ENCODE measurements at regions not wholly inside any gene's neighbourhood (a gene's known extent, or its start where the extent isn't known, plus 50 kb on each side); places are given as distances from the start of the nearest gene placed in this dataset.
"Not testable (repeated sequence)": the region's sequence is repeated elsewhere in the genome, so short reads cannot be mapped to it uniquely, and the experiment has no call there.

DNA sequence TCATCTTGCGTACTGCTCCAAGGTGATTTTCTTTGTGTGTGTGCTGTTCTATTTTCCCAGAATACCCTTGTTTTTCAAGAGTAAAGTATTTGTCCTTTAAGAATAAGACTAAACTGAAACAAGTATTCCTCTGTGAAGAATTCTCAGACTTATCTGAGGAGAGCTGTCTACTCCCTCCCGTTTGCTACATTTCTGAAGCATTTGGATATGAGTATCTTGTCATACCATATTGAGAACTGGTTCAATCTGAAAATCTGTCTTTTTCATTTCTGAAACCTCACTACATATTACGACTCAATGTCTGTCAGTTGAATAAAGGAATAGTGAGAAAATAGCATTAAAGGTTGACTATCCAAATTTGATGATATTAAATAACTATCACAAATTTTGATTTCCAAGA is 159.4 kb downstream of the PMAIP1 start:
- no peak for DNase-seq

DNA sequence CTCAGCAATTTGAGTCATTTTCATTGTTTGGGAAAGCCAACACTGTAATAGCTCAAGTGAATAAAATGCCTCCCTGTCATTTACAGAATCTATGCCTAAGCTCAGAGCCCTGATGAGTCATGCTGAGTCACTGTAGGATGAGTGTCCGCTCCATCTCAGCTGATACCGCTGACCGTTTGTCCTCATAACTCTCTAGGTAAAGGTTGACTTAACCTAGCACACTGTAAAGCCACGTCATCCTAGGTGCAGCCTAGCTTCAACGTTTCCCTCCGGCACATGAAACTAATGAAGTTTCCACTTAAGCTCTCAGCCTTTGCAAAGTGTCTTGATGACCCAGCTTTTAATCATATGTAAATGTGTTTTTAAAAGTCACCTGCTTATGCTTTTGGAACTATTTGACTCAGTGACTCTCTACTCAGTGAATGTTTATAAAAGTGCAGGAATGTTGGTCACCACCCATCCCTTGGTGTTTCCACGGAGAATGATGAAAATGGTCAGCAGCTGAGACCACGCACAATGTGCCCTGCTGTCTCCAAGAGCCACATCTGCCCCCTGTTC is 154.0 kb downstream of the PMAIP1 start:
- DNase-seq, result no peak

DNA sequence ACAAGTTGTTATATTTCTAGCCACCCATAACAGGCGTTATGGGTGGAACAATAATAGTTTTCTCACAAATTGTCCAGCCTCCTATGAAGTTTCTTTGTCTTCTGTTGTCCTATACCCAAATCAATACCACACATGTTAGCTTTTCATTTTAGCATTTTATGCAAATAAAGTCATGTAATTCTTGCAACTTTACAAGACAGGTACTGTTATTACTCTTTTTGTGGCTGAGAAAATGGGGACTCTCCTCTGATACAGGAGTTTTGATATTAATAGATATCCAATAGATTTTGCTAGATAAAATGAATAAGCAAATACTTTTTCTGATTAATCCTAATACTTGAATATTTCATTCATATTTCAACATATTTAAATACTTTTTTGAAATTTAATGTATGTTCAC is 151.0 kb downstream of the PMAIP1 start:
- DNase-seq, result no peak

DNA sequence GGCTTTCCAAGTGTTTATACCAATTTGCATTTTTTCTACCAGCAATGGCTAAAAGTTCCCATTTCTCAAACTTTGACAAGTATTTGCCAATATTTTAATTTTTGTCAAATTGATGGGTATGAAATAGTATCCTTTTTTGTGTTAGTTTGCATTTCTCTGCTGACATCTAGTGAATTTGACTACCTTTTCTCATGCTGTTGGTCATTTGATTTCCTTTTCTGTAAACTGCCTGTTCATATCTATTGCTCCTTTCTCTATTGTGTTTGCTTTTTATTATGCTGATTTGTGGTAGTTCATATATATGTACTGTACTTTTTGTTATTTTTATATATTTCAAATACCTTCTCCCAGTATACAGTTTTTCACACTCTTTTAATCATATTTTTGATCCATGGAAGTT is 149.4 kb downstream of the PMAIP1 start:
- DNase-seq, result no peak

DNA sequence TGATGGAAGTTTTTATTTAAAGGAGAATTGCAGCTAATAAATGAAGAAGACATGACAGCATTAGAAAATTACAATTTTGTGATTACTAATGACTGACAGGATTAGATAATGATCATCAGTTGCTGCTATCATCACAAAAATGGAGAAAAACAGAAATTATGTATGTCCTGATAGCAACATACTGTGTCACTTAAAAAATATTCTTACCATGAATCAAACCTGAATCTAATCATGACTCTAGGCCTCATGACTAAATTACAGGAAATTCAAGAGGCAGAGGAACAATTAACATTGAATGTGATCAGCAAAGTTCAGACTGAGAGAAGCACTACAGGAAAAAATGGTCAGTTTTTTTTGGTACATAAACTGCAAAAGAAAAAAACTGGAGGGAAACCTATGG is 147.8 kb downstream of the PMAIP1 start:
- DNase-seq, result no peak

DNA sequence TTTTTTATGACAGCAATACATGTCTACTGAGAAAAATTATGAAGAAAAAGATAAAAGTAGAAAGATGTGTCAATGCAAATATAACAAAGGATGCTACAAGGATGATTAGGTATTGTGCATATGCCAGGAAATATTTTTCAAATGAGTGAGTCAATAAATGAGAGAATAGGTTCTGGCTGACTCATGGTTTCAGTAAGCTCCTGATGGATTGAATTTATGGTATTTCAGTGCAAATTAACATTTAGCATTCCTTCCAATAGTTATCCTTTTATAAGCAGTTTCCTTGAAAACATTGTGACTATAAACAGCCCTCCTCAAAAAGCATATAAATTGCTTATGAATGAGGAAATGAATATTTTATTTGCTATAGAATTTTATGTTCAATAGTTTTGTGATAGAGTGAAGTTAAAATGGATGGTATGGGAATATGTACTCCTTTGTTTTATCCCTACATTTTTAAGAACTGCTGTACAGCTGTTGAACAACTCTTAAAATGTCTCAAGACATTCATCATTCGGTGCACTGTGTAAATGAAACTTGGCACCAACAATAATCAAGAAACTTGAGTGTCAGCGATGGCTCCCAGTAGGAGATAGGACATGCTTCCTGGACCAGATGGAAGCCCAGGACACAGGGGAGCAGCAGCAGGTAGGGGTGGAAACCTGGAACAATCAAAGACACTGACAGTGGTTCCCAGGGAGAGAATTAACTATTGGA is 144.7 kb downstream of the PMAIP1 start:
- no peak for DNase-seq

DNA sequence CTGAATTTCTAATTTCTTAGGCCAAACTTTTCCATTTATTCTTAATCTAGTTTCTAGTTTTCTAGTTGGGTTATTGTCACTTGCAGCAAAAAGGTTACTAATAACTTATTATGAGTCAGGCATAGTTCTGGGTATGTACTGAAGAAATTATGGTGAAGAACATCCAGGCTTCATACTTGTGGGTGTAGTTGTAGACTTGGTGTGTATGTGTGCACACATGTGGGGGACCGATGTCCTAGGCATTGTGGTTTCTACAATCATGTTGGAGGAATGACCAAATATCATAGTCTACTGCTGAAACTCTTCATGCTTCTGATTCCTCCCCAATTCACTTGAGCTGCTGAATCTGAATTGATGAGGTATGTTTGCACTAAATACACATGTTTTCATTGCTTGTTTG is 141.2 kb downstream of the PMAIP1 start:
- DNase-seq, result no peak

DNA sequence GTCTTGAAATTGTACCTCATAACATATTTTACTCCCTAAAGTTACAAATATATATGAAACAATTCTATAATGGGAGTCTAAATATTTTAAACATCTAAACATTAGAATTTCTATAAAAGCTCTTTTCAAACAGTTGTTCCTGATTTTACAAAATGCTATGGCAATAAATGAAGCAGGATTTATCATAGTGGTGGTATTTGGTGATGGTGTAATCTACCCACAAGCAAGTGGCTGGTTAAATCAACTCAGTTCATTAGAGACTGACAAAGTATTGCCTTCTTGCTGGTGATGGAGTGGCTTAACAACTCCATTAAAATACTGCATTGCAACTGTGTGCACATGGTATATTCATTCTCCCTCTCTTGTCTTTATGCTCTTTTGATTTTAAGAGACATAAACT is 138.9 kb downstream of the PMAIP1 start:
- no peak for DNase-seq

DNA sequence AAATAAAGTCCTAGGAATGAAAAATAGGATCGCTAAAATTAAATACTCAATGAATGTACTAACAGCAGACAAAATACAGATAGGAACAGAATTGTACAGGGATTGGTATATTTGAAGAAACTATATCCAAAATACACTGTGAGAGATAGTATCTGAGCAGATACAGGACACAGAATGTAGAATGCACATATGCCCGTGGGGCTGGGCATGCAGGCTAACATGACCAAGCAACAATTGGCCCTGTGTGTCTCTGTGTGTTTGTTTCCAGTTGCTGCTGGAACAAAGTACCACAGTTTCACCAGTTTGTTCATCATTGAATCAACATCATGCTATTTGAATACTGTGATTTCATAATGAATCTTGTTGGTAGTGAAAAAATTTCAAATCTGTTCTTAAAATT is 127.6 kb downstream of the PMAIP1 start:
- no peak for DNase-seq

DNA sequence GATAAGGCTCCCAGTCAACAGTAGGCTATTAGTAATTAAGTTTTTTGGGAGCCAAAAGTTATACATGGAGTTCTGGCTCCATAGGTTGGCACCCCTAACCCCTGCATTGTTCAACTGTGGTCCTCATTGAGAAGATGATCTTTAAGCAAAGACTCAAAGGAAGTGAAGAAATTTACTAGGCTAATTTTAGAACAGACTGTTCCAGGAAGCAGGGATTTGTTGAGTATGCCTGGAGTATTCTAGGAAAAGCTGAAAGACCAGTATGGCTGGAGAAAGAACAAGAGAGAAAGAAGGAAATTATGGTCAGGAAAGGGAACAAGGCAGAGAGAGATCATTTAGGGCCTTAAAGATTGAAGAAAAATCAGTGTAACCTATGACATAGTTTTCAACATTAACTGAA is 125.1 kb downstream of the PMAIP1 start:
- no peak for DNase-seq

DNA sequence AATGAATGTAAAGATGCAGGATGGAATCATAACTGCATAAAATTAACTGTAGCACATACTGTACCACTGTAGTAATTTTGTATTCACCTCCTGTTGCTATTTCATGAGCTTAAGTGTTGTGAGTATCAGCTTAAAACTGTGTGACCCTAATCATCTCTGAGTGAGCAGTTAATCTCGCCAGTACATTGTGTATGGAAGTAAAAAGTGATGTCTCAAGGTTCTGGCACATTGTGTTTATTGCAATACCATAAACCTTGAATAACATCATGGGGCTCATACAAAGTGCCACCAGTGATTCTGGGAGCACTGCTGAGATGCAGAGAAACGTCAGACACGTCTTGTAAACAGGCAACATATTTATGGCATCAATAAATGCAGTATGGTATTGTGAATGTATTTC is 124.5 kb downstream of the PMAIP1 start:
- no peak for DNase-seq

DNA sequence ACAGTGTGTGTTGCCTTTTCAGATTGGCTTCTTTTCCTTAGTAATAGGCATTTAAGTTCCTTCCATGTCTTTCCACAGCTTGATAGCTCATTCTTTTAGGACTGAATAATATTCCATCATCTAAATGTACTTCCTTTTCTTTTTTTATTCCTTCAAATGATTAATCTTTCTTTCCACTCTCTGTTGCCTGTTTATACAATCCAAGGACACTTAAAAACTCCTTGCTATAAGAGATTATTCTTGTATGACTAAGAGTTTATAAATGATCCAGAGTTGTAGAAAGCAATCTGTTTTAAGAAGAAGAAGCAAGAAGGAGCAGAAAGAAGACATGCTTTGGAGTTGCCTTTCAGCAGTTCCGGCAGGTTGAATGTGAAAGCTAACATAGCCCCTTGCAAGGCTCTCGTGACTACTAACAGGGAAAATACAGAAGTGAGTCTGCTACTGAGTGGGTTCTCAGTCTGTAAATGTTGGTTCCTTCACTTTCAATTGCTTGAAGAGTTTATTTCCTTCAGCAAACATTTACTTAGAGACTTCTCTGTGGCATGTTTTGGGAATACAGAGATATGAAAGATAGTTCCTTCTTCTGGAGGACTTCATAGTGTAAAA is 123.0 kb downstream of the PMAIP1 start:
- no peak for DNase-seq

DNA sequence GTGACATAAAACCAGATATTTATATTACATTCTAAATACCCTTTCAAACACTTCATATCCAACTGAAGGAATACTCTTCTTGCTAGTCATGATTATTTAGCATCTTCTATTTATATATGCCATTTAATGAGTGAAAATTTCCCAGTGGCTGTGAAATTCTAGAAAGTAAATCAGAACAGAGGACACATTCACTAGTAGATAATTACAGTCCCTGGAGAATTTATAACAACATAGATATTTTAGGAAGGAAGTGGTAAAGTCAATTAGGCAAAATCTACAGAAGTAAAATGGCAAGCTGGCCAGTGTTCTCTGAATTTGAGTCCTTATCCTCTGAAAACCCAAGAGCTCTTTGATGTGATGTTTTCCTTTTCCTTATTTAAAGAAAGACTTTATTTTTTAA is 121.8 kb downstream of the PMAIP1 start:
- no peak for DNase-seq

DNA sequence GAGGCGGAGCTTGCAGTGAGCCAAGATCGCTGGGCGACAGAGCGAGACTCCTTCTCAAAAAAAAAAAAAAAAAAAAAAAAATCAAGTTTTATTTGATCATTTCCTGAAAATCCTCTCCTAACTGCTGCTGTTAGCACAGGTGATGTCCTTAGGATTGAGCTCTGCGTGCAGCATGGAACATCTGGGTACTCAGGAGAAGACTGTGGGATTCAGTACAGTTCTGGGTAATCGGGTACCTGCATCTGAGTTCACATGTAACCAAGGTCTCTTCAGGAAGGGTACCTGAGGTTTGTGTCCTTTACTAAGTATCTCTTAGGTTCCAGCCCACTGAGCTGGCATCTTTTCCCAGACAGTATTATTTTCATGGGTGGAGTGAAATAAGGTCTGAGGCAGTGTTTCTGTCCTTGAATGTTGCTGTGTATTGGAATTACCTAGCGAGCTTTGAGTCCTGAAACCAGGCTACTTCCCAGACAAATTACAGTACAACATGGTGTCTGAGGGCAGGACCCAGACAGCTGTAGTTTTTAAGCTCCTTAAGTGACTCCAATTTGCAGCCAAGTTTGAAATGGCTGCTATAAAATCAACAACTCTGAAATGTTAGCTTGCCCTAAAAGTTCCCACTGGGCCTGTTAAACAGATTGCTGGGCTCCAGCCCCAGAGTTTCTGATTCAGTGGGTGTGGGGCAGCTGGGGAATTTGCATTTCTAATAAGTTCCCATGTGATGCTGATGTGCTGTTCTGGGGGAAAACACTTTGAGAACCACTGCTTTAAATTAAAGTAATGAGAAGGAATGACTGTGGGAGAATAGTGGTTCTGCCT is 120.5 kb downstream of the PMAIP1 start:
- no peak for DNase-seq

DNA sequence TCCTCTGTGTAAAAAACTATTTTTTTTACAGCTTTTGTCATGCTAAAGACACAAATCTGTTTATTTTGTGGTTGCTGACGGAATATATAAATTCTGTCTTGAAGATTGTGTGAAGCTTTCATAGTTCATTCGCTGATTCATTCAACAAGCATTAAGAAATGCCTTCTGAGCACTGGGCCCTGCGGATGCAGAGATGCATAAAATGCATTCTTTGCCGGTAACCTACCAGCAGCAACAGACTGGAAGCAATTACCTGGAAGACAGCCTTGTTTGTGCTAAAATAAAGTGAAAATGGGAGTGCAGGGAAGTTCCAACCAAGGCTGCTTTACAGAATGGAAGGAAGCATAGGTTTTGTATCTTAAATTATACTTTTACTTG is 119.7 kb downstream of the PMAIP1 start:
- DNase-seq, result no peak

DNA sequence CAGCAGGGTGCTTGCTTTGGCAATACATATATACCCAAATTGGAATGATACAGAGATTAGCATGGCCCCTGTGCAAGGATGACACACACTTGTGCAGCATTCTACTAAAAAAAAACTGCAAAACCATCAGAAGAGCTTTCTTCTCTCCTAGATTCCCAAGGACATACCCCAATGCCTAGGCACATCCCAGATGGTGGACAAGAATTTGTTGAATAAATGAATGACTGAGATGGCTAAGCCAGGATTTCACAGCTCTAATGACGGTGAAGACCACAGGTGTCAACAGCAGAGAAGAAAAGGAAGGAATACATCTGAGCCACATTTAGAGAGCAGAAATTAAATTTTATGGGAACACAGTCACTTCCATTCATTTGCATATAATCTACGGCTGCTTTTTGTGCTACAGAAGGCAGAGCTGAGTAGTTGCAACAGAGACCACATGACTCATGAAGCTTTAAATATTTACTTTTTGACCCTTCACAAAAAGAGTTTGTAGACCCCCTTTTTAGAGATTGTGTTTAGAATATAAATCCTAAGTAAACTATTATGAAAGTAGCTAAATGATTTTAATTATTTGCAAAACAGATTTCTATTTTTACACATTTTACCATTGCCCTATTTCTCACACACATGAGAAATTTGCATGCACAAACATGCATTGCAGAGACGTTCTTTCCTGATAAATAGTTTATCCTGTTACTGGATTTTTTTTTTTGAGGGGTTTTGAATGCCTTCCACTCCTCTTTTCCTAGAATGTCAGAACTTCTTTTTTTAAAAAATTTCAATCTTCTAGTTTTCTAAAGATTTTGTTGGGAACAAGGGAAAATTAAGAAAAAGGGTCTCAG is 119.0 kb downstream of the PMAIP1 start:
- DNase-seq, result no peak

DNA sequence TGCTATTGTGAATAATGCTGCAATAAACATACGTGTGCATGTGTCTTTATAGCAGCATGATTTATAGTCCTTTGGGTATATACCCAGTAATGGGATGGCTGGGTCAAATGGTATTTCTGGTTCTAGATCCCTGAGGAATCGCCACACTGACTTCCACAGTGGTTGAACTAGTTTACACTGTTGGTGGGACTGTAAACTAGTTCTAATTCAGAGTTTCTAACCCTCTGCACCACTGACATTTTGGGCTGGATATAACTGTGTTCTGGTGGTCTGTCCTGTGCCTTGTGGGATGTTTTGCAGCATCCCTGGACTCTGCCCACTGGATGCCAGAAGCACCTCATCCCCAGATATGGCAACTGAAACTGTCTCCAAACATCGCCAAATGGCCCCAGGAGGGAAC is 118.3 kb downstream of the PMAIP1 start:
- not testable (repeated sequence) for DNase-seq

DNA sequence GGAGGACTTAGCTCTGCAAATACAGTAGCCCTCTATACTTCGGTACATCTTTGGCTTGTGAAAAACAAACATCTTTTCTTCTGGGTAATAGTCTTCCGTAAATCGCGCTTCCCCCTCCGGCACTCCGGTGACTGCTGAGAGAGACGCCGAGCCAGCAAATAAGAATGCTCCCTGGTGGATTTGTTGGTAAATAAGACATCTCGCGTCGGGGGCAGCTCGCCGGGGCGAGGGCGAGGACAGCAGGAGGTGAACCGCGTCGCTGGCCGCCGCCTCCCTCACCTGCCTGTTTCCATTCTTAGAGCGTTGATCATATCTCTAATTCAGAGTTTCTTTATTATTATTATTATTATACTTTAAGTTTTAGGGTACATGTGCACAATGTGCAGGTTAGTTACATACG is 117.6 kb downstream of the PMAIP1 start:
- no peak for DNase-seq

DNA sequence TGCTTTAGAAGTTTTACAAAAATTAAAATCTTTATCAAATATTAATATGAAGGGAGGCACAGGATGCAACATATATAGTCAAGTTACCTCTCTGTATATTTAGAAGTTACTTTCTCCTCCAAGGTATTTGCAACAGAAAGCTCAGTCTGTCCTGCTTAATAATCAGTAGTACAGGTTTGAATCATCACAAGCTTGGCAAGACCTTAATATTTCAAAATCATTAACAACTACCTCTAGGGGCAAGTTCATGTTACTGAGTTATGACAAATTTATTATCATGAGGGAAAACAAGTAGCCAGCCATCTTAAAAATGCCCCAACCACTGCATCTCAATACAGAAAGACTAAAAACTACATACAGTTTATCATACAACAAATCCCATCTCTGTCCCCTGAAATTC is 116.0 kb downstream of the PMAIP1 start:
- not testable (repeated sequence) for DNase-seq

DNA sequence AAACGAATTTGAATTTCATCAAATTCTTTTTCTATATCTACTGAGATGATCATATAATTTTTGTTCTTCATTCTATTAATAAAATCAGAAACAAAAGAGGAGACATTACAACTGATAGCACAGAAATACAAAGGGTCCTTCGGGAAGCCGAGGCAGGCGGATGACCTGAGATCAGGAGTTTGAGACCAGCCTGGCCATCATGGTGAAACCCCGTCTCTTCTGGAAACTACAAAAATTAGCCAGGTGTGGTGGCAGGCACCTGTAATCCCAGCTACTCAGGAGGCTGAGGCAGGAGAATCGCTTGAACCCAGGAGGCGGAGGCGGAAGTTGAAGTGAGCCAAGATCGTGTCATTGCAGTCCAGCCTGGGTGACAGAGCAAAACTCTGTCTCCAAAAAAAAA is 113.4 kb downstream of the PMAIP1 start:
- DNase-seq, result not testable (repeated sequence)

DNA sequence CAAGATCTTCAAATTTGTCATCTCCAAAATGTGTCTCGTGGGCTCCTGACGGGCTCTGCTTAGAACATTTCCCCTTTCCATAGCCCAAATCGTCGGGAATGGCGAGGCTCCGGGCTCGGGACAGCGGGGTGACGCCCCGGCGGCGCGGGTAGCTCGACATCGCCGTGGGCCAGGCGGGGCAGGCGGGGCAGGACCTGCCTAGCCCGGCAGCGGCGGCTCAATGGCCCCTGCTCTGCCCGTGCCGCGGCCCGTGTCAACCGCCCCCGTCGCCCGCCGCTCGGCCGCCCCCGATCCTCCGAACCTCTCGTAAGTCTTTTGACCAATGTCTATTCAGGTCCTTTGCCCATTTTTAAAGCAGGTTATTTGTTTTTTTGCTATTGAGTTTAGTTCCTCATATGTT is 111.2 kb downstream of the PMAIP1 start:
- no peak for DNase-seq

DNA sequence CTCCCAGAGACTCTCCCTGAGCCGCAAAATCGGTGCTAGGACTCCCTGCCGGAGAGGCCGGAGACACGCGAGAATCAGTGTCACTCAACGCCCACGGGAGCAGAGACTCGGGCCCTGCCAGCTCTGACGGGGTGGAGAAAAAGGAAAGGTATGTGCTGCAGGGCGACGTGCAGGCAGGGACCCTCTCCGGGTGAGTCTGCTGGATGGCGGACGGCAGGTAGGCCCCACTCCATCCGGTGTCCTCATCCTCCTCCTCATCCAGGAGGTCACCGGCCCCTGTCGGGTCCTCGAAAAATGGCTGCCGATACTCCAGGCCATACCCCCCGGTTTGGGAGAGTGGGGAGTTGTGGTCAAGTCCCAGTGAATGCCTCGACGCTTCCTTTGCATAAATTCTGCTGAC is 110.7 kb downstream of the PMAIP1 start:
- no peak for DNase-seq

DNA sequence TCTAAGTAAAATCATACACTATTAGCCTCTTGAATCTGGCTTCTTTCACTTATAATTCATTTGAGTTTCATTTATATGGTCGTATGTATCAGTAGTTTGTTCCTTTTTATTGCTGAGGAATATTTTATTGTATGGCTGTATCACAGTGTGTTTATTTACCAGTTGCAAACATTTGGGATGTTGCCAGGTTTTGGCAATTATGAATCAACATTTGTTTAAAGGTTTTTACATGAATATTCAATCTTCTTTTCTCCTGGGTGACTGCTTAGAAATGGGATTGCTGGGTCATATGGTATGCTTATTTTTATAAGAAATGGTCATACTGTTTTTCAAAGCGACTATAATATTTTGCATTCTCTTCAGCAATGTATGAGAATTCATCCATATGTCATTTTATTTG is 107.9 kb downstream of the PMAIP1 start:
- no peak for DNase-seq

All from NCI-H2029 treated with DMSO at 0.1 percent for 48 hours (cell line).